Neuronal stem cell (in vitro differentiated cells): ENCODE measurements at regions not wholly inside any gene's neighbourhood (a gene's known extent, or its start where the extent isn't known, plus 50 kb on each side); places are given as distances from the start of the nearest gene placed in this dataset.

Experiments used
- DNase-seq: peaks from one replicate; pipeline ENCODE4 v3.0.0-alpha.2; 2013; ENCODE audit warnings: low spot score
- H2AFZ ChIP-seq: one replicate; pipeline ENCODE4 v1.6.1; 2013; ENCODE audit warnings: mild to moderate bottlenecking, low read length, inconsistent platforms
- H2AK5ac ChIP-seq: 2 replicates; pipeline ENCODE4 v1.6.1; 2013; ENCODE audit warnings: low read depth, mild to moderate bottlenecking, inconsistent platforms, low read length, moderate library complexity, mixed read lengths
- H2BK120ac ChIP-seq: 2 replicates; pipeline ENCODE4 v1.6.1; 2013; ENCODE audit warnings: low read depth, mild to moderate bottlenecking, inconsistent platforms, low read length, moderate library complexity, mixed read lengths
- H2BK12ac ChIP-seq: one replicate; pipeline ENCODE4 v1.6.1; 2013; ENCODE audit warnings: low read length, inconsistent platforms
- H2BK15ac ChIP-seq: 2 replicates; pipeline ENCODE4 v1.6.1; 2013; ENCODE audit warnings: mild to moderate bottlenecking, low read length, inconsistent platforms, mixed read lengths
- H2BK5ac ChIP-seq: one replicate; pipeline ENCODE4 v1.6.1; 2013; ENCODE audit warnings: inconsistent platforms, mild to moderate bottlenecking, low read length, moderate library complexity
- H3K14ac ChIP-seq: one replicate; pipeline ENCODE4 v1.6.1; 2013; ENCODE audit warnings: low read length, inconsistent platforms
- H3K18ac ChIP-seq: 2 replicates; pipeline ENCODE4 v1.6.1; 2013; ENCODE audit warnings: low read length, inconsistent platforms
- H3K23ac ChIP-seq: 2 replicates; pipeline ENCODE4 v1.6.1; 2013; ENCODE audit warnings: low read depth, mild to moderate bottlenecking, mixed read lengths, low read length, inconsistent platforms; ENCODE audit not compliant: poor library complexity
- H3K27ac ChIP-seq: replicated peaks from 3 replicates; pipeline ENCODE4 v1.5.1; 2013; ENCODE audit warnings: low read length, inconsistent platforms
- H3K27me3 ChIP-seq, 3 experiments: 2 replicates each; pipeline ENCODE4 v1.6.1; 2013; ENCODE audit warnings: low read length in 3 of 3, mild to moderate bottlenecking in 2 of 3, inconsistent platforms in 1 of 3, low read depth in 1 of 3, mixed read lengths in 1 of 3, moderate library complexity in 1 of 3; ENCODE audit not compliant: control insufficient read depth in 3 of 3, insufficient read depth in 3 of 3
- H3K36me3 ChIP-seq, 2 donors: replicated peaks in 1 of 2; 2 replicates each; pipeline ENCODE4 v1.6.1; 2013; ENCODE audit warnings: low read length in 2 of 2; ENCODE audit not compliant: control insufficient read depth in 2 of 2, insufficient read depth in 2 of 2
- H3K4ac ChIP-seq: 2 replicates; pipeline ENCODE4 v1.6.1; 2013; ENCODE audit warnings: inconsistent platforms, mild to moderate bottlenecking, low read length, moderate library complexity
- H3K4me1 ChIP-seq, 2 donors: 1 replicate in 1 of 2; 2 replicates in 1 of 2; pipeline ENCODE4 v1.6.1; 2013; ENCODE audit warnings: low read length in 2 of 2, low read depth in 1 of 2; ENCODE audit not compliant: control insufficient read depth in 2 of 2, insufficient read depth in 1 of 2
- H3K4me2 ChIP-seq: one replicate; pipeline ENCODE4 v1.6.1; 2013; ENCODE audit warnings: mild to moderate bottlenecking, low read length, inconsistent platforms; ENCODE audit not compliant: insufficient read depth, poor library complexity, severe bottlenecking
- H3K4me3 ChIP-seq, 2 donors: 2 replicates each; pipeline ENCODE4 v1.5.1; 2013; ENCODE audit warnings: low read length in 2 of 2, mild to moderate bottlenecking in 2 of 2, inconsistent platforms in 1 of 2, moderate library complexity in 1 of 2
- H3K79me1 ChIP-seq: one replicate; pipeline ENCODE4 v1.6.1; 2013; ENCODE audit warnings: low read depth, mild to moderate bottlenecking, inconsistent platforms, low read length, moderate library complexity
- H3K9ac ChIP-seq: one replicate; pipeline ENCODE4 v1.6.1; 2013; ENCODE audit warnings: mild to moderate bottlenecking, low read depth, low read length, inconsistent platforms; ENCODE audit not compliant: poor library complexity
- H3K9me3 ChIP-seq, 2 donors: replicated peaks in 1 of 2; 2 replicates each; pipeline versions ENCODE3 to v1.6.1; 2013; ENCODE audit warnings: low read length in 2 of 2, mild to moderate bottlenecking in 2 of 2, inconsistent platforms in 1 of 2, low read depth in 1 of 2, mixed read lengths in 1 of 2, moderate library complexity in 1 of 2; ENCODE audit not compliant: control insufficient read depth in 2 of 2, insufficient read depth in 1 of 2
- H4K8ac ChIP-seq: one replicate; pipeline ENCODE4 v1.6.1; 2013; ENCODE audit warnings: low read depth, mild to moderate bottlenecking, inconsistent platforms, low read length, moderate library complexity
- H4K91ac ChIP-seq: one replicate; pipeline ENCODE4 v1.6.1; 2013; ENCODE audit warnings: low read length, low read depth, mild to moderate bottlenecking, inconsistent platforms; ENCODE audit not compliant: poor library complexity
- WGBS, 2 donors: extraction: QIAGEN DNeasy Blood & Tissue Kit; methylation state at CpG; one replicate each; pipeline ENCODE4 v1.1.7; 2013; ENCODE audit warnings: missing lambda C conversion rate in 2 of 2, mixed read lengths in 1 of 2; ENCODE audit not compliant: insufficient read length in 2 of 2, insufficient replicate concordance in 1 of 2; ENCODE audit errors: extremely low coverage in 2 of 2; 5-methylcytosine and 5-hydroxymethylcytosine counted together

DNA sequence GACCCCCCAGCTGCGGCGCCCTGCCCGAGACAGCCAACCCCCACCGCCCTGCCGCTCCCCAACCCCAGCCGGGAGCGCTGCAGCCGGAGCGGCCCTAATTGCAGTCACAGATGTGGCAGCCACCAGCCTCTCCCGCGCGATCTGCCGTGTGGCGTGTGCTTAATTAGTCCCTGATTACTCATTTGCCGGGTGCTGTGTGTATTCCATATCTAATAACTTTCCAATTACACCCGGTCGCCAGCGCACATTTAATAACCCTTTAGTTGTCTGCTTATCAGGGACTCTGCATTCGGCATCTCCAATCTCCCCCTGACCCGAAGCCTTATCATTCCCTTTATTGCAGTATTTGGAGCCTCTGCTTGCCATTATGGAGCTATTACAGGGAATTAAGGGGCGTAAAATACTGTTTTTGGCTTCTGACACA is 236.7 kb upstream of the CIBAR2 start:
- peak overlapping the region; percentile 34 for H2AK5ac ChIP-seq
- H3K9me3 ChIP-seq: peaks cover 7 to 11% of the 10 kb centered on the region in 2 donors
- no peaks in the 10 kb centered on the region for H3K36me3 ChIP-seq
- no peaks in the 10 kb centered on the region for H3K27me3 ChIP-seq
- no peak overlapping the region for H3K4me3 ChIP-seq
- no peak overlapping the region for H2BK5ac ChIP-seq
- H2AFZ ChIP-seq: no peak overlapping the region
- no peak overlapping the region for H3K18ac ChIP-seq
- no CpG with 5 or more reads among the region's 21 CpGs for WGBS, 2 donors
- no peak overlapping the region for H2BK12ac ChIP-seq
- no peak overlapping the region for H2BK15ac ChIP-seq
- no peak overlapping the region for H4K8ac ChIP-seq
- H2BK120ac ChIP-seq: no peak overlapping the region
- no peak overlapping the region for H3K4me2 ChIP-seq
- no peak overlapping the region for H3K27ac ChIP-seq
- no peak overlapping the region for H3K23ac ChIP-seq
- H3K4me1 ChIP-seq: peaks cover 5 to 24% of the 10 kb centered on the region in 2 donors
- H4K91ac ChIP-seq: no peak overlapping the region
- H3K4ac ChIP-seq: no peak overlapping the region
- no peak for DNase-seq
- no peaks in the 10 kb centered on the region for H3K79me1 ChIP-seq
- H3K9ac ChIP-seq: no peak overlapping the region
- H3K14ac ChIP-seq: no peak overlapping the region

DNA sequence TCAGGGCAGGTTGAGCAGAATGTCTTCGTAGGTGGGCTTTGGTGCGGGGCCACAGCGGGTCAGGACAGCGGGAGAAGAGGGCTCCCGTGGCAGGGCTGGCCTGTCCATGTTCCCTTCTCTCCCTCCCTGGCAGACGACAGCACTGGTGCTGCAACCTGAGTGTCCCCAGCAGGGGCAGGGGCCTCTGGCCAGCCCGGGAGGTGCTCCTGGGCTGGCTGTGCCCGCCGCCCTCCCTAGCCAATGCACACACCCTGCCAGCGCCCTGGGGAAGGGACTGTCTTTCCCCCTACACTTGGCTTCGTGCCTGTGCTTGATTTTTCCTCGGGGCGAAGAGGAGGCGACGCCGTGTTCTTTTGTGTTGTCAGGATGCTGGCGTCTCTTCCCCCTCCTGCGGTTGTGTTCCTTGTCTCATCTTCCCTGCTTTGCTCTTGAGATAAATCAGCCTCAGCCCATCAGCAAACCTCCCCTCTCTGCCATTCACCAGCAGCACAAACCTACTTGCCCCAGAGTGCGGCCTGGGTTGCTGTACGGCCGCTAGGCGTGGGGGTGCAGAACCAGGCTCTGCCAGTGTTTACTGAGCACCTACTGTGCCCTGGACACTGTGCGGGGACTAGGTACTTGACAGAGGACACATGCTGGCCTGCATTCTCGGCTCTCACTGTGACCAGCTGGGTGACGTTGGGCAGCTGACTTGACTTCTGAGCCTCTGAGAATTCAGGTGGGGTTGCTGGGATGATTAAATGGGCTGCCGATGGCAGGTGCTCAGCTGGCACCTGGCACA is 237.3 kb upstream of the CIBAR2 start:
- H2BK12ac ChIP-seq: no peak overlapping the region
- H2BK15ac ChIP-seq: no peak overlapping the region
- no peak overlapping the region for H3K4ac ChIP-seq
- H3K18ac ChIP-seq: peak overlapping the region; percentile 54
- no peak for DNase-seq
- H3K9ac ChIP-seq: peak overlapping the region; percentile 36
- peak overlapping the region; percentile 44 for H2BK120ac ChIP-seq
- H3K23ac ChIP-seq: no peak overlapping the region
- no peak overlapping the region for H3K4me2 ChIP-seq
- H2AFZ ChIP-seq: no peak overlapping the region
- H2AK5ac ChIP-seq: peak overlapping the region; percentile 34
- H2BK5ac ChIP-seq: no peak overlapping the region
- no peak overlapping the region for H3K14ac ChIP-seq
- no peak overlapping the region for H4K8ac ChIP-seq
- H3K27ac ChIP-seq: no peak overlapping the region
- H3K27me3 ChIP-seq: no peaks in the 10 kb centered on the region
- peaks cover 10 to 11% of the 10 kb centered on the region in 2 donors for H3K9me3 ChIP-seq
- WGBS, 2 donors: no CpG with 5 or more reads among the region's 26 CpGs
- no peak overlapping the region for H3K4me3 ChIP-seq
- H3K36me3 ChIP-seq: no peaks in the 10 kb centered on the region
- H3K4me1 ChIP-seq: peaks cover 5 to 26% of the 10 kb centered on the region in 2 donors
- no peaks in the 10 kb centered on the region for H3K79me1 ChIP-seq
- H4K91ac ChIP-seq: no peak overlapping the region

DNA sequence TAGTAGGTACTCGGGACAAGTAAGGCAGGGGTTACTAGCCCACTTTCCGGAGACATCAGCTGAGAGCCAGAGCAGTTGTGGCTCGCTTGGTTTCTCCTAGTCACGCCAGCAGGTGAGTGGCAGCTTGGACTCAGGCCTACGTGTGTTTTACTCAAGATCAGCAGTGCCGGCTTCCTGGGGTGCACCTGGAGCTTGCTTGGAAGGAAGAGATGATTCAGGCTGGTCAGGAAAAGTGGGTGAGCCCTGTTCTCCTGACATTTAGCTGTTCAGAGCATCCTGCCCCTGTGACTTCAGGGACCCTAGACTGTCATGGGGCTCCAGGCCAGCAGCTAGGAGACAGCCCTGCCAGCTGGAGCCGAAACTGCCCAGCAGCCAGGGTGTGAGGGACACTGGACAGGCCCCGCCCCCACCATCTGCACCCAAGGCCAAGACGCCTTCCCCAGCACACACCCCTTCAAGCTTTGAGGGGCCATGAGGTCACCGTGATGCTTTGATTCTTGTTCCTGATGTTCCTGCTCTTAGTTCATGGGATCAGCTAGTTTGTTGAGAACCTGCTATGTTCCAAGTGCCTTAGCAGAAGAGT is 238.0 kb upstream of the CIBAR2 start:
- H3K9me3 ChIP-seq: peaks cover 10 to 11% of the 10 kb centered on the region in 2 donors
- no peaks in the 10 kb centered on the region for H3K36me3 ChIP-seq
- no CpG with 5 or more reads among the region's 10 CpGs for WGBS, 2 donors
- H2BK15ac ChIP-seq: peak overlapping the region; percentile 83
- H3K4ac ChIP-seq: no peak overlapping the region
- no peak overlapping the region for H4K91ac ChIP-seq
- no peak for DNase-seq
- no peaks in the 10 kb centered on the region for H3K79me1 ChIP-seq
- H2AFZ ChIP-seq: no peak overlapping the region
- H3K4me2 ChIP-seq: no peak overlapping the region
- peak overlapping the region; percentile 86 for H3K18ac ChIP-seq
- H3K23ac ChIP-seq: peak overlapping the region; percentile 76
- no peak overlapping the region for H4K8ac ChIP-seq
- H3K4me1 ChIP-seq: peaks cover 7 to 33% of the 10 kb centered on the region in 2 donors
- H3K27me3 ChIP-seq: no peaks in the 10 kb centered on the region
- peak overlapping the region; percentile 34 for H2AK5ac ChIP-seq
- peak overlapping the region; percentile 44 for H2BK120ac ChIP-seq
- no peak overlapping the region for H2BK5ac ChIP-seq
- no peak overlapping the region for H3K4me3 ChIP-seq
- H3K14ac ChIP-seq: no peak overlapping the region
- no peak overlapping the region for H3K27ac ChIP-seq
- H2BK12ac ChIP-seq: no peak overlapping the region
- peak overlapping the region; percentile 45 for H3K9ac ChIP-seq

DNA sequence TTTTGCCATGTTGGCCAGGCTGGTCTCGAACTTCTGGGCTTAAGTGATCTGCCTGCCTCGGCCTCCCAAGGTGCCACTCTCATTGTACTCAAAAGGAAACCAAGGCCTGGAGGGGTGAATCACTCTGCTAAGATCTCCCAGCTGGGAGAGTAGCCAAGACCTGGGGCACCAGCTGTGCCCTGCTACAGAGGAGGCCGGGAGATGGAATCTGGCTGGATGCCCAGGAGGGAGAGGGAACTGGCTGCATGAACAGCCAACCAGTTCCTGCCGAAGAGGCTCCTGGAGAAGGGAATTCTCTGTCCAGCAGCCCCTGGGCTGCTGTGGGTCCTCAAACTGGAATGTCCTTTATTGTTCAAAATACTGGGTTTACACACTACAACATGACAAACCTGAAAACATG is 238.7 kb upstream of the CIBAR2 start:
- no peak overlapping the region for H2BK120ac ChIP-seq
- no peaks in the 10 kb centered on the region for H3K79me1 ChIP-seq
- H3K14ac ChIP-seq: no peak overlapping the region
- H3K4me3 ChIP-seq: no peak overlapping the region
- H3K27me3 ChIP-seq: no peaks in the 10 kb centered on the region
- no peak overlapping the region for H3K9ac ChIP-seq
- H3K4ac ChIP-seq: no peak overlapping the region
- no peak overlapping the region for H2BK5ac ChIP-seq
- H3K23ac ChIP-seq: no peak overlapping the region
- H2BK12ac ChIP-seq: no peak overlapping the region
- H2BK15ac ChIP-seq: no peak overlapping the region
- H2AFZ ChIP-seq: no peak overlapping the region
- no peaks in the 10 kb centered on the region for H3K36me3 ChIP-seq
- peak overlapping the region; percentile 44 for H3K18ac ChIP-seq
- no peak overlapping the region for H3K27ac ChIP-seq
- peaks cover 8 to 36% of the 10 kb centered on the region in 2 donors for H3K4me1 ChIP-seq
- H3K4me2 ChIP-seq: no peak overlapping the region
- H2AK5ac ChIP-seq: no peak overlapping the region
- peaks cover 10 to 11% of the 10 kb centered on the region in 2 donors for H3K9me3 ChIP-seq
- WGBS, 2 donors: no CpG with 5 or more reads among the region's 4 CpGs
- no peak for DNase-seq
- no peak overlapping the region for H4K8ac ChIP-seq
- no peak overlapping the region for H4K91ac ChIP-seq
